Glomerular visceral epithelial cell (primary cell): ENCODE measurements at regions not wholly inside any gene's neighbourhood (a gene's known extent, or its start where the extent isn't known, plus 50 kb on each side); places are given as distances from the start of the nearest gene placed in this dataset.
"Not testable (repeated sequence)": the region's sequence is repeated elsewhere in the genome, so short reads cannot be mapped to it uniquely, and the experiment has no call there.

Experiments
- DNase-seq: peaks from one replicate; pipeline ENCODE4 v3.0.0-alpha.2; 2016; ENCODE audit errors: extremely low spot score

GRCh38 chr12:58419196-58419760, 477.9 kb downstream of the ATP23 start:
- DNase-seq = no peak

GRCh38 chr12:58419905-58420304, 478.5 kb downstream of the ATP23 start:
- no peak for DNase-seq

- no peak for DNase-seq
These were observed 479.1 kb downstream of the ATP23 start for GRCh38 chr12:58420503-58420902.

- no peak for DNase-seq
These were observed 480.6 kb downstream of the ATP23 start for GRCh38 chr12:58421990-58422389.

GRCh38 chr12:58424735-58425392, 483.5 kb downstream of the ATP23 start:
- DNase-seq = no peak

GRCh38 chr12:58425481-58426392, 484.4 kb downstream of the ATP23 start:
- peak; percentile 80 for DNase-seq

- not testable (repeated sequence) for DNase-seq
These were observed 485.1 kb downstream of the ATP23 start for GRCh38 chr12:58426437-58426836.

GRCh38 chr12:58433959-58434358, 486.3 kb downstream of the LRIG3 start:
- DNase-seq = no peak

- DNase-seq = no peak
These were observed 485.6 kb downstream of the LRIG3 start for GRCh38 chr12:58434726-58435125.

- DNase-seq = no peak
These were observed 484.7 kb downstream of the LRIG3 start for GRCh38 chr12:58435647-58436046.

GRCh38 chr12:58441483-58441882, 478.8 kb downstream of the LRIG3 start:
- DNase-seq = no peak

GRCh38 chr12:58443273-58443980, 476.9 kb downstream of the LRIG3 start:
- DNase-seq = no peak

GRCh38 chr12:58443981-58444371, 476.3 kb downstream of the LRIG3 start:
- peak; percentile 57 for DNase-seq

GRCh38 chr12:58450868-58451482, 469.3 kb downstream of the LRIG3 start:
- DNase-seq = no peak

GRCh38 chr12:58452546-58452945, 467.8 kb downstream of the LRIG3 start:
- no peak for DNase-seq

- no peak for DNase-seq
These were observed 467.0 kb downstream of the LRIG3 start for GRCh38 chr12:58453306-58453705.

GRCh38 chr12:58455136-58455535, 465.2 kb downstream of the LRIG3 start:
- no peak for DNase-seq

GRCh38 chr12:58458102-58458501, 462.2 kb downstream of the LRIG3 start:
- no peak for DNase-seq

GRCh38 chr12:58459191-58459590, 461.1 kb downstream of the LRIG3 start:
- no peak for DNase-seq

GRCh38 chr12:58463051-58463450, 457.3 kb downstream of the LRIG3 start:
- no peak for DNase-seq

GRCh38 chr12:58465418-58465817, 454.9 kb downstream of the LRIG3 start:
- no peak for DNase-seq
